Stimulated activated CD8-positive, alpha-beta memory T cell treated with anti-CD3 and anti-CD28 coated beads, Interleukin-7, amount 100 ng/mL, for 48 hours (primary cell): ENCODE measurements at regions not wholly inside any gene's neighbourhood (a gene's known extent, or its start where the extent isn't known, plus 50 kb on each side); places are given as distances from the start of the nearest gene placed in this dataset.
"Not testable (repeated sequence)": the region's sequence is repeated elsewhere in the genome, so short reads cannot be mapped to it uniquely, and the experiment has no call there.

Experiments
- DNase-seq, 2 donors: peaks; one replicate each; pipeline ENCODE4 v3.0.0-alpha.2; 2020; ENCODE audit warnings: low read depth in 1 of 2; ENCODE audit errors: extremely low read depth in 1 of 2

- peak; percentile 17 to 32 for DNase-seq
These were observed 150.5 kb upstream of the VKORC1L1 start for GRCh38 chr7:65722361-65722792.

GRCh38 chr7:65727182-65727581 lies 145.7 kb upstream of the VKORC1L1 start:
- DNase-seq: not testable (repeated sequence)

- DNase-seq: no peak
These were observed 141.7 kb upstream of the VKORC1L1 start for GRCh38 chr7:65731129-65731528.

DNA sequence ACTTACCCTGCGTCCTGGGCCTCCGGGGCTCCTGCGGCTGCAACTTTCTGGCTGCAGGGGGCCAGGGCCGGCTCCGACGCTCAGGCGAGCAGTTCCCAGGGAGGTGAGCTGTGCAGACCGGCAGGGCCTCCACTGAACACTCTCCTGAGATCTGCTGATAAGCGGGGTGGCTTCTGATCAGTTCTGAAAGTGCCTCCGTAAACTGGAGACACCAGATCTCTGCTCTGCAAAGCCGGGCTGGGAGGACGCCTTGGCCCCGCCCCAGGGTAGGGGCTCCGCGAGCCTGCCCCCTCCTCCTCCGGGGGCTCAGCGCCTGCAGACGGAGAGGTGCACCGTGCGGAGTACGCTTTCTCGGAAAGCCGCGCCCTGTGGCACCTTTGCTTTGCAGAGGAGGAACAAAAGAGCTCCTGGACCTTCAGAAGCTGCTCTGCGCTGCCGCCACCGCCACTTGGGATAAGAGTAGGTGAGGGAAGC lies 141.3 kb upstream of the VKORC1L1 start:
- no peak for DNase-seq

DNA sequence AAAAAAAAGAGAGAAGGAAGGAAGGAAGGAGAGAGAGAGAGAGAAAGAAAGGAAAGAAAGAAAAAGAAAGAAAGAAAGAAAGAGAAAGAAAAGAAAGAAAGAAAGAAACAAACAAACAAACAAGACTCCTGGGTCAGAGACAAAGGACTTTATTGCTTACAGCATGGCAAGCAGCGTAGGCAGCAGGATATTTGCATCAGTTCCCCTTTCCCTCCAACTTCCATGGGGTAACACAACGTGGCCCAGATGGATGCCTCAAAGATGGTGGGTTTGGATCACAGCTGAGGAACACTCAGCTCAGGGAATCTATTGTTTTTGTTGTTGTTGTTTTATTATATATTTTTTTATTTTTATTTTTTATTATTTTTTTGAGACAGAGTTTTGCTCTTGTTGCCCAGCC lies 128.5 kb upstream of the VKORC1L1 start:
- DNase-seq: no peak

- DNase-seq: no peak
These were observed 126.5 kb upstream of the VKORC1L1 start for GRCh38 chr7:65746398-65746669.

- no peak for DNase-seq
These were observed 123.8 kb upstream of the VKORC1L1 start for GRCh38 chr7:65749039-65749438.

- no peak for DNase-seq
These were observed 123.4 kb upstream of the VKORC1L1 start for GRCh38 chr7:65749518-65749917.

- peak; percentile 78 to 82 for DNase-seq
These were observed 122.1 kb upstream of the VKORC1L1 start for GRCh38 chr7:65750511-65751344.

- not testable (repeated sequence) for DNase-seq
These were observed 118.8 kb upstream of the VKORC1L1 start for GRCh38 chr7:65754070-65754469.

DNA sequence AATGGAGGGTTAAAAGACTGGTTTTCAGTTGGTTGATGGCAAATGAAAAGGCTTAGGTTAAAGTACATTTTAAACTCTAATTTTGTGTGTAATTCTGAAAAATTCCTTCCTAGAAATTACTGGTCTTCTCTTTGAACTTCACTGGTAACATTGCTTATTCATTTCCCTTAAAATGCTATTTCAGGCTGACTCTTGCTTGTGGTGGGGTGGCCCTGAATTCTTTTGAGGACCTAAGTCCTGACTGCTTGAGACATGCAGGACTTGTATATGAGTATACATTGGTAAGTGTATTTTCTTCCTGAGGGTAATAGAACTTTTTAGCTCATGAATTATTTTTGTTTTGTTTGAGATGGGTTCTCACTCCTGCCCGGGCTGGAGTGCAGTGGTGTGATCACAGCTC lies 113.9 kb upstream of the VKORC1L1 start:
- DNase-seq: not testable (repeated sequence)

GRCh38 chr7:65762712-65763111 lies 110.2 kb upstream of the VKORC1L1 start:
- DNase-seq: not testable (repeated sequence)

GRCh38 chr7:65763114-65763513 lies 109.8 kb upstream of the VKORC1L1 start:
- DNase-seq: not testable (repeated sequence)

DNA sequence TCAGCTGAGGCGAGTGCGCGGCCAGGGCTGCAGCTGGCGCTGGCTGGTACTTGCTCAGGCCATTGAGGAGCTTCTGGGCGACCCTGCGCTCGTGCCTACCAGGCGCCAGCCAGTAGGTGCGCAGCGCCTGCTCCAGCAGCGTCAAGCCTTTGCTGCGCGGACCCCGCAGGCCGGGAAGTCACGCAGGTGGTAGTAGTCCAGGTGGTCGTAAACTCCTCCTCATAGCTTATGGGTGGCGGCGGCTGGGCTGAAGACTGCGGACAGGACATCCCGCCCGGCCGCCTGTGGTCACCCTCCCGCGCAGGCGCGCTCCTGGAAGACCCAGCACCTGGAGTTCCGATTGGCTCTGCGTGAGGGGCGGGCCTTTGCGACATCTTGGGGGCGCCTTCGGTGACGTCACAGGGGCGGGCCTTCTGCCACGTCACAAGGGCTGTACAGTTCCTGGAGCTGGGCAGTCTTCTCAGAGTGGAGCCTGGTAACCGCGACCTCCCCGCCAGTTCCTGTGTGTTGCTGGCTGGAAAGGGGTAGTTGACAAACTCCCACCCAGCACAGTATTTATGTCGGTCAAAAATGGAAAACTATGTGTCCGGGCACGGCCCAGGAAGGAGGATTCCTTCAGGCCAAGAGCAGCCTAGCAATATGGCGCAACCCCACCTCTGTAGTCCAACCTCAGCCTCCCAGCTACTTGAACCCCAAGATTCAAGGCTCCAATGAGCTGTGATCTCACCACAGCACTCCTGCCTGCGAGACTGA lies 102.2 kb upstream of the VKORC1L1 start:
- DNase-seq: peak; percentile 85 to 88

GRCh38 chr7:65771226-65771569 lies 101.7 kb upstream of the VKORC1L1 start:
- DNase-seq: not testable (repeated sequence)

DNA sequence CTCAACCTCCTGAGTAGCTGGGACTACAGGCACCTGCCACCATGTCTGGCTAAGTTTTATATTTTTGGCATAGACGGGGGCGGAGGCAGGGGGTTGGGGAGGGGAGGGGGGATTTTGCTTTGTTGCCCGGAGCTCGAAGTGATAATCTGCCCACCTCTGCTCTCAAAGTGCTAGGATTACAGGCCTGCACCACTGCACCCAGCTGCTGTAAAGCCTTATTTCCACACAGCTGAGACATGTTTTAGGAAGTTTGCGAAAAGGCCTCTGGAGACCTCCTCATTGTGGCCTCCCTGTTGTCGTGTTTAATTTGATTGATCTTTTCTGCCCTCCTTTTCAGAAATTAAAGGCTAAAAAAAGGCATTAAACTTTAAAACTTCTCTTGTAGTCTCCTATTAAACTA lies 96.2 kb upstream of the VKORC1L1 start:
- DNase-seq: not testable (repeated sequence)

- not testable (repeated sequence) for DNase-seq
These were observed 82.9 kb upstream of the VKORC1L1 start for GRCh38 chr7:65789943-65790342.

DNA sequence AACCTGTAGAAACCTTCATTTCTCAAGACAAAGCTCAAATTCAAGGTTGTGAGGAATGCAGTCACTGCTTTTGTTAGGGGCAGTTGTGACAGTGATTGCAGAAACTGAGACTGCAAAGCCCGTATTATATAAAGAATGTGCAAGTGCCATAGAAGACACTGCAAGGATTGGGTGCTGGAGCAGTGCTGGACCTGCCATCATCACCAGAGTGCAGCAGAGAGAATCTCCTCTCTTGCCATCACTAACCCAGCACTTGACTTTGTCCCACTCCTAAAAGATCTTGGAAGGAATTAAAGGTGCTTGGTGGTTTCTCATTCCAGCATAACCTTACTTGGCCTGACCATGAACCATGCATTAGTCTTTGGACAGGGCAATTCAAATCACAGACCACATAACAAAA lies 81.1 kb upstream of the VKORC1L1 start:
- DNase-seq: not testable (repeated sequence)

- DNase-seq: not testable (repeated sequence)
These were observed 80.1 kb upstream of the VKORC1L1 start for GRCh38 chr7:65792726-65793125.

DNA sequence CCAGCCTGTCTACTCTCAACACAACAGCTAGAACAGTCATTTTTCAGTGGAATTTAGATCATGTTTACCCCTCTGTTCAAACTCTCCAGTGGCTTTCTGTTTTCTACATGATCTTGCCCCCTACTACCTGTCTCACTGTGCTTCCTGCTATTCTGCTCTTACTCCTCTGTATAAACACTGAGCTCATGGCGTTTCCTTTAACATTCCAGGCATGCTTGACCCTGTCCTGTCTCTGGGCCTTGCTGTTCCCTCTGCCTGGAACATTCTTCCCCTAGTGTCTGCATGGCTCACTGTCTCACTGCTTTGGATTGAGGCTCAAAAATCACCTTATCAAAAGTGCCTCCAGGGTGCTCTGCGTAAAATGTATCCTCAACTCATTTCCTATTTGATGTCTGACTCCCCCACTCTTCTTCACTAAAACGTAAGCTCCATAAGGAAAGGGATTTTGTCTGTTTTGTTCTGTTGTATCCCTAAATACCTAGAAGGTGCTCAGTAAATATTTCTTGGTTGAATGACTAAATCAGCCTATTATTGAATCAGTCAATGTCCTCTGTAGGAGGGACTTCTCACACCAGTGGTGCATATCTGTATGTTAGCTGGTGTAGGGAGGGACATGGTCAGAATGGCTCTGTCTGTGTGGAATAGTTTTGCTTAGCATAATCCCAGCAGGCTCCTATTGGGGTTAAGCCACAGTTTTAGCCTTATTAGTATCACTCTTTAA lies 78.0 kb upstream of the VKORC1L1 start:
- not testable (repeated sequence) for DNase-seq

- not testable (repeated sequence) for DNase-seq
These were observed 77.5 kb upstream of the VKORC1L1 start for GRCh38 chr7:65795392-65795716.

GRCh38 chr7:65796205-65796604 lies 76.7 kb upstream of the VKORC1L1 start:
- no peak for DNase-seq
